ENCODE measurements at regions not wholly inside any gene's neighbourhood (a gene's known extent, or its start where the extent isn't known, plus 50 kb on each side); places are given as distances from the start of the nearest gene placed in this dataset.
"Not testable (repeated sequence)": the region's sequence is repeated elsewhere in the genome, so short reads cannot be mapped to it uniquely, and the experiment has no call there.

DNA sequence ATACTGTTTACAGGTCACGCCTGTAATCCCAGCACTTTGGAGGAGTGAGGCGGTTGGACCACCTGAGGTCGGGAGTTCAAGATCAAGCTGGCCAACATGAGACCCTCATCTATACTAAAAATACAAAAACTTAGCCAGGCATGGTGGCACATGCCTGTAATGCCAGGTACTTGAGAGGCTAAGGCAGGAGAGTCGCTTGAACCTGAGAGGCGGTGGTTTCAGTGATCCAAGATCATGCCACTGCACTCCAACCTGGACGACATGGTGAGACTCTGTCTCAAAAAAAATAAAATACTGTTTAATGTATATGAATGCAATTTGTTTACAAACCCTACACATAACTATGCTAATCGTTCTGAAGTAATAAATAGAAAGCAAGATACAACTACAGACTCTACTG, 102.4 kb downstream of the ZNF486 start:
- H3K4me1 ChIP-seq (ENCODE audit: control insufficient read depth, insufficient read depth, low read length), result no peaks in the 10 kb centered on the region
- no peak overlapping the region for H3K9ac ChIP-seq (ENCODE audit: low read length)
- no peak for DNase-seq (ENCODE audit: low read depth)
- no peaks in the 10 kb centered on the region for H3K27me3 ChIP-seq (replicated peaks; ENCODE audit: control insufficient read depth, insufficient read depth, low read length)
- H3K36me3 ChIP-seq (ENCODE audit: control insufficient read depth, insufficient read depth, low read length, severe bottlenecking), result no peaks in the 10 kb centered on the region
- H3K4me3 ChIP-seq (ENCODE audit: low read length), result no peak overlapping the region
- H3K9me3 ChIP-seq (ENCODE audit: control insufficient read depth, low read length), result peaks cover 6% of the 10 kb centered on the region

- H3K4me1 ChIP-seq (ENCODE audit: control insufficient read depth, insufficient read depth, low read length); H3K36me3 ChIP-seq (ENCODE audit: control insufficient read depth, insufficient read depth, low read length, severe bottlenecking); DNase-seq (ENCODE audit: low read depth); H3K9ac ChIP-seq (ENCODE audit: low read length); H3K27me3 ChIP-seq (replicated peaks; ENCODE audit: control insufficient read depth, insufficient read depth, low read length); H3K4me3 ChIP-seq (ENCODE audit: low read length); H3K9me3 ChIP-seq (ENCODE audit: control insufficient read depth, low read length): not testable (repeated sequence)
Measured at GRCh38 chr19:20261513-20261912, 94.5 kb downstream of the ZNF486 start.

GRCh38 chr19:20260738-20261137, 93.7 kb downstream of the ZNF486 start:
- H3K4me3 ChIP-seq (ENCODE audit: low read length); DNase-seq (ENCODE audit: low read depth); H3K4me1 ChIP-seq (ENCODE audit: control insufficient read depth, insufficient read depth, low read length); H3K9ac ChIP-seq (ENCODE audit: low read length); H3K27me3 ChIP-seq (replicated peaks; ENCODE audit: control insufficient read depth, insufficient read depth, low read length); H3K9me3 ChIP-seq (ENCODE audit: control insufficient read depth, low read length); H3K36me3 ChIP-seq (ENCODE audit: control insufficient read depth, insufficient read depth, low read length, severe bottlenecking): not testable (repeated sequence)

DNA sequence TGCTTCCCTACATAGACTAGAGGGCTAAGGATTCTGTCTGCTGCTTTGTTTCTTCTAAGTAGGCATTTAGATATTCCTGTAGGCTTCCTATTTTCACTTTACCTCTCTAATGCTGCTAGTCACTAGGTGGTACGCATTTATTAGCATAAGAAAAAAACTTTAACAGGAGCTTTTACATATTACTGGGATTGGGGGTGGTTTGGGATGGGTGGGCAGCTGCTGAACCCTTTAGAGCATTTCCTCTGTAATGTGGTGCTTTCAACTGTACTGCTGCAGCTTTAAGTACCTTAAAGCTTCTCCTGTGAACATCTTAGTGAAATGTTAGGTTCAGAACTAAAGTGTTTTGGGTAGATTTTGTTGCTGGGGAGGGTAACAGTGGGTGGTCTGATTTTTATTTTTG, 92.6 kb downstream of the ZNF486 start:
- H3K9me3 ChIP-seq (ENCODE audit: control insufficient read depth, low read length), result peaks cover 2% of the 10 kb centered on the region
- H3K4me3 ChIP-seq (ENCODE audit: low read length), result no peak overlapping the region
- H3K36me3 ChIP-seq (ENCODE audit: control insufficient read depth, insufficient read depth, low read length, severe bottlenecking), result no peaks in the 10 kb centered on the region
- DNase-seq (ENCODE audit: low read depth), result no peak
- no peaks in the 10 kb centered on the region for H3K4me1 ChIP-seq (ENCODE audit: control insufficient read depth, insufficient read depth, low read length)
- no peaks in the 10 kb centered on the region for H3K27me3 ChIP-seq (replicated peaks; ENCODE audit: control insufficient read depth, insufficient read depth, low read length)
- no peak overlapping the region for H3K9ac ChIP-seq (ENCODE audit: low read length)

GRCh38 chr19:20256606-20257005, 89.6 kb downstream of the ZNF486 start:
- H3K9ac ChIP-seq (ENCODE audit: low read length), result no peak overlapping the region
- H3K4me3 ChIP-seq (ENCODE audit: low read length), result no peak overlapping the region
- H3K4me1 ChIP-seq (ENCODE audit: control insufficient read depth, insufficient read depth, low read length), result no peaks in the 10 kb centered on the region
- no peaks in the 10 kb centered on the region for H3K36me3 ChIP-seq (ENCODE audit: control insufficient read depth, insufficient read depth, low read length, severe bottlenecking)
- no peak for DNase-seq (ENCODE audit: low read depth)
- H3K27me3 ChIP-seq (replicated peaks; ENCODE audit: control insufficient read depth, insufficient read depth, low read length), result no peaks in the 10 kb centered on the region
- H3K9me3 ChIP-seq (ENCODE audit: control insufficient read depth, low read length), result peaks cover 2% of the 10 kb centered on the region

GRCh38 chr19:20254121-20254520, 87.1 kb downstream of the ZNF486 start:
- H3K36me3 ChIP-seq (ENCODE audit: control insufficient read depth, insufficient read depth, low read length, severe bottlenecking), result no peaks in the 10 kb centered on the region
- DNase-seq (ENCODE audit: low read depth), result no peak
- H3K4me3 ChIP-seq (ENCODE audit: low read length), result no peak overlapping the region
- no peak overlapping the region for H3K9ac ChIP-seq (ENCODE audit: low read length)
- H3K4me1 ChIP-seq (ENCODE audit: control insufficient read depth, insufficient read depth, low read length), result no peaks in the 10 kb centered on the region
- peaks cover 2% of the 10 kb centered on the region for H3K9me3 ChIP-seq (ENCODE audit: control insufficient read depth, low read length)
- no peaks in the 10 kb centered on the region for H3K27me3 ChIP-seq (replicated peaks; ENCODE audit: control insufficient read depth, insufficient read depth, low read length)

- peaks cover 2% of the 10 kb centered on the region for H3K9me3 ChIP-seq (ENCODE audit: control insufficient read depth, low read length)
- no peaks in the 10 kb centered on the region for H3K4me1 ChIP-seq (ENCODE audit: control insufficient read depth, insufficient read depth, low read length)
- H3K4me3 ChIP-seq (ENCODE audit: low read length), result no peak overlapping the region
- H3K36me3 ChIP-seq (ENCODE audit: control insufficient read depth, insufficient read depth, low read length, severe bottlenecking), result no peaks in the 10 kb centered on the region
- DNase-seq (ENCODE audit: low read depth), result no peak
- no peaks in the 10 kb centered on the region for H3K27me3 ChIP-seq (replicated peaks; ENCODE audit: control insufficient read depth, insufficient read depth, low read length)
- H3K9ac ChIP-seq (ENCODE audit: low read length), result no peak overlapping the region
Measured at GRCh38 chr19:20252613-20253012, 85.6 kb downstream of the ZNF486 start.

GRCh38 chr19:20250627-20251026, 83.6 kb downstream of the ZNF486 start:
- Histone ChIP-seq H3K9me3 (ENCODE audit: control insufficient read depth, low read length) (no peaks in the 10 kb centered on the region), H3K4me3 (ENCODE audit: low read length) (no peak overlapping the region), H3K9ac (ENCODE audit: low read length) (no peak overlapping the region), H3K27me3 (replicated peaks; ENCODE audit: control insufficient read depth, insufficient read depth, low read length) (no peaks in the 10 kb centered on the region), H3K4me1 (ENCODE audit: control insufficient read depth, insufficient read depth, low read length) (no peaks in the 10 kb centered on the region), H3K36me3 (ENCODE audit: control insufficient read depth, insufficient read depth, low read length, severe bottlenecking) (no peaks in the 10 kb centered on the region)
- no peak for DNase-seq (ENCODE audit: low read depth)

DNA sequence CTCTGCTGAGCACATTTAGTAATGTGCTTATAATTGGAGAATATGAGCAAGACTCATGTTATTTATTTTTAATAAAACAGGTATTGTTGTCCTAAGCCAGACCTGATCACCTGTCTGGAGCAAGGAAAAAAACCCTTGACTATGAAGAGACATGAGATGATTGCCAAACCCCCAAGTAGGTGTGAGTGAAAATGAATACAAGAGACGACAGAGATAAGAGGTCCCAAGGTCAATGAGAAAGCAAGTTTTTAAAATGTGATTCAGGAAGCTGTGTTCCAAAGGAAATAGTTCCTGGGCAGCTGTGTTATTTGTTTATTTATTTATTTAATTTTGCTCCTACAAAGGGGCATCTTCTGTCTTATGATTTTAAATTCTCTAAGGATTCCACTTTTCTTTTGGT, 83.1 kb downstream of the ZNF486 start:
- Histone ChIP-seq H3K4me1 (ENCODE audit: control insufficient read depth, insufficient read depth, low read length) (no peaks in the 10 kb centered on the region), H3K27me3 (replicated peaks; ENCODE audit: control insufficient read depth, insufficient read depth, low read length) (no peaks in the 10 kb centered on the region)
- no peak for DNase-seq (ENCODE audit: low read depth)

More for the DNA sequence above, 83.1 kb downstream of the ZNF486 start:
- H3K9ac ChIP-seq (ENCODE audit: low read length), result no peak overlapping the region
- H3K36me3 ChIP-seq (ENCODE audit: control insufficient read depth, insufficient read depth, low read length, severe bottlenecking), result no peaks in the 10 kb centered on the region
- no peaks in the 10 kb centered on the region for H3K9me3 ChIP-seq (ENCODE audit: control insufficient read depth, low read length)
- H3K4me3 ChIP-seq (ENCODE audit: low read length), result no peak overlapping the region

Data from adipocyte (in vitro differentiated cells).